Activated T-helper 2 cell treated with anti-CD3 and anti-CD28 coated beads, Interferon-gamma antibody, Interleukin-2, Interleukin-4, amounts not matched to agents 10 μg/mL and 5 μg/mL and 100 μg/mL, durations not matched to agents 14 hours and 24 hours and 36 hours (primary cell): ENCODE measurements at regions not wholly inside any gene's neighbourhood (a gene's known extent, or its start where the extent isn't known, plus 50 kb on each side); places are given as distances from the start of the nearest gene placed in this dataset.
"Not testable (repeated sequence)": the region's sequence is repeated elsewhere in the genome, so short reads cannot be mapped to it uniquely, and the experiment has no call there.

Experiments used
- DNase-seq: peaks from one replicate; pipeline ENCODE4 v3.0.0; 2021; ENCODE audit warnings: low spot score
- H3K27ac Mint-ChIP-seq: one replicate; pipeline ENCODE4 v1.8.0; 2021; ENCODE audit warnings: mixed read lengths
- H3K27me3 Mint-ChIP-seq: one replicate; pipeline ENCODE4 v1.8.0; 2021; ENCODE audit warnings: low read depth, mixed read lengths
- H3K36me3 Mint-ChIP-seq: one replicate; pipeline ENCODE4 v1.8.0; 2021; ENCODE audit warnings: low read depth, mixed read lengths
- H3K4me1 Mint-ChIP-seq: one replicate; pipeline ENCODE4 v1.8.0; 2021; ENCODE audit warnings: low read depth, mixed read lengths
- H3K4me3 Mint-ChIP-seq: one replicate; pipeline ENCODE4 v1.8.0; 2021; ENCODE audit warnings: low read depth, mild to moderate bottlenecking, moderate library complexity, mixed read lengths
- H3K9me3 Mint-ChIP-seq: one replicate; pipeline ENCODE4 v1.8.0; 2021; ENCODE audit warnings: mixed read lengths
- intact Hi-C: fragments of 100-400 bp; cut with micrococcal nuclease; formaldehyde crosslinking; loops from one replicate; pipeline ENCODE4 v1.15.1; 2023

- H3K36me3 Mint-ChIP-seq, H3K27ac Mint-ChIP-seq, intact Hi-C loops, H3K9me3 Mint-ChIP-seq, DNase-seq, H3K4me1 Mint-ChIP-seq, H3K27me3 Mint-ChIP-seq, H3K4me3 Mint-ChIP-seq: not testable (repeated sequence)
Observed at GRCh38 chr21:14013623-14014498, 196.9 kb downstream of the LIPI start.

- no peaks in the 10 kb centered on the region for H3K4me1 Mint-ChIP-seq
- no peaks in the 10 kb centered on the region for H3K36me3 Mint-ChIP-seq
- no peaks in the 10 kb centered on the region for H3K27me3 Mint-ChIP-seq
- no peak overlapping the region for H3K4me3 Mint-ChIP-seq
- DNase-seq = no peak
- no peak overlapping the region for H3K27ac Mint-ChIP-seq
- intact Hi-C loops = no loop called here
- no peaks in the 10 kb centered on the region for H3K9me3 Mint-ChIP-seq
Observed at GRCh38 chr21:14013056-14013603, 197.6 kb downstream of the LIPI start.

- Mint-ChIP-seq H3K27me3 (no peaks in the 10 kb centered on the region), H3K4me1 (no peaks in the 10 kb centered on the region), H3K27ac (no peak overlapping the region), H3K9me3 (no peaks in the 10 kb centered on the region), H3K4me3 (no peak overlapping the region), H3K36me3 (no peaks in the 10 kb centered on the region)
- no peak for DNase-seq
- intact Hi-C loops = no loop called here
Observed at GRCh38 chr21:14012409-14012808, 198.3 kb downstream of the LIPI start.

- intact Hi-C loops, H3K4me1 Mint-ChIP-seq, DNase-seq, H3K4me3 Mint-ChIP-seq, H3K27me3 Mint-ChIP-seq, H3K9me3 Mint-ChIP-seq, H3K36me3 Mint-ChIP-seq, H3K27ac Mint-ChIP-seq: not testable (repeated sequence)
Observed at GRCh38 chr21:14011751-14012150, 199.0 kb downstream of the LIPI start.

GRCh38 chr21:14011149-14011548 is 199.6 kb downstream of the LIPI start:
- H3K27me3 Mint-ChIP-seq, H3K4me1 Mint-ChIP-seq, H3K9me3 Mint-ChIP-seq, DNase-seq, H3K4me3 Mint-ChIP-seq, H3K36me3 Mint-ChIP-seq, intact Hi-C loops, H3K27ac Mint-ChIP-seq: not testable (repeated sequence)

- Mint-ChIP-seq H3K27me3 (no peaks in the 10 kb centered on the region), H3K9me3 (no peaks in the 10 kb centered on the region), H3K36me3 (no peaks in the 10 kb centered on the region), H3K27ac (no peak overlapping the region), H3K4me3 (no peak overlapping the region), H3K4me1 (no peaks in the 10 kb centered on the region)
- intact Hi-C loops = no loop called here
- no peak for DNase-seq
Observed at GRCh38 chr21:14010729-14011128, 200.0 kb downstream of the LIPI start.

GRCh38 chr21:14009990-14010389 is 200.8 kb downstream of the LIPI start:
- H3K36me3 Mint-ChIP-seq, H3K4me1 Mint-ChIP-seq, intact Hi-C loops, H3K9me3 Mint-ChIP-seq, H3K27ac Mint-ChIP-seq, H3K4me3 Mint-ChIP-seq, H3K27me3 Mint-ChIP-seq, DNase-seq: not testable (repeated sequence)

GRCh38 chr21:14009238-14009981 is 201.3 kb downstream of the LIPI start:
- H3K9me3 Mint-ChIP-seq, DNase-seq, H3K27ac Mint-ChIP-seq, H3K4me3 Mint-ChIP-seq, H3K4me1 Mint-ChIP-seq, intact Hi-C loops, H3K36me3 Mint-ChIP-seq, H3K27me3 Mint-ChIP-seq: not testable (repeated sequence)

- H3K9me3 Mint-ChIP-seq, H3K4me1 Mint-ChIP-seq, H3K4me3 Mint-ChIP-seq, H3K36me3 Mint-ChIP-seq, H3K27ac Mint-ChIP-seq, DNase-seq, intact Hi-C loops, H3K27me3 Mint-ChIP-seq: not testable (repeated sequence)
Observed at GRCh38 chr21:14008436-14008835, 202.3 kb downstream of the LIPI start.

- H3K4me1 Mint-ChIP-seq, H3K4me3 Mint-ChIP-seq, intact Hi-C loops, DNase-seq, H3K27ac Mint-ChIP-seq, H3K9me3 Mint-ChIP-seq, H3K36me3 Mint-ChIP-seq, H3K27me3 Mint-ChIP-seq: not testable (repeated sequence)
Observed at GRCh38 chr21:14008006-14008405, 202.7 kb downstream of the LIPI start.

- H3K4me3 Mint-ChIP-seq, H3K9me3 Mint-ChIP-seq, H3K27ac Mint-ChIP-seq, H3K36me3 Mint-ChIP-seq, H3K4me1 Mint-ChIP-seq, intact Hi-C loops, H3K27me3 Mint-ChIP-seq, DNase-seq: not testable (repeated sequence)
Observed at GRCh38 chr21:14006144-14006543, 204.6 kb downstream of the LIPI start.

- intact Hi-C loops, H3K4me3 Mint-ChIP-seq, H3K36me3 Mint-ChIP-seq, H3K27me3 Mint-ChIP-seq, H3K4me1 Mint-ChIP-seq, H3K27ac Mint-ChIP-seq, DNase-seq, H3K9me3 Mint-ChIP-seq: not testable (repeated sequence)
Observed at GRCh38 chr21:13986996-13987958, 223.5 kb downstream of the LIPI start.
